ENCODE measurements at regions not wholly inside any gene's neighbourhood (a gene's known extent, or its start where the extent isn't known, plus 50 kb on each side); places are given as distances from the start of the nearest gene placed in this dataset.

GRCh38 chr3:117308756-117309155 lies 599.2 kb downstream of the TUSC7 start:
- no peak for TF ChIP-seq POLR2AphosphoS5 (IDR thresholded peaks at IDR 0.05)
- TF ChIP-seq CTCF (IDR thresholded peaks at IDR 0.05), result no peak

Data from prostate gland (tissue), 2 donors.